Neuronal stem cell (in vitro differentiated cells): ENCODE measurements at regions not wholly inside any gene's neighbourhood (a gene's known extent, or its start where the extent isn't known, plus 50 kb on each side); places are given as distances from the start of the nearest gene placed in this dataset.

Source experiments
- DNase-seq: peaks from one replicate; pipeline ENCODE4 v3.0.0-alpha.2; 2013; ENCODE audit warnings: low spot score
- H2AFZ ChIP-seq: one replicate; pipeline ENCODE4 v1.6.1; 2013; ENCODE audit warnings: mild to moderate bottlenecking, low read length, inconsistent platforms
- H2AK5ac ChIP-seq: 2 replicates; pipeline ENCODE4 v1.6.1; 2013; ENCODE audit warnings: low read depth, mild to moderate bottlenecking, inconsistent platforms, low read length, moderate library complexity, mixed read lengths
- H2BK120ac ChIP-seq: 2 replicates; pipeline ENCODE4 v1.6.1; 2013; ENCODE audit warnings: low read depth, mild to moderate bottlenecking, inconsistent platforms, low read length, moderate library complexity, mixed read lengths
- H2BK12ac ChIP-seq: one replicate; pipeline ENCODE4 v1.6.1; 2013; ENCODE audit warnings: low read length, inconsistent platforms
- H2BK15ac ChIP-seq: 2 replicates; pipeline ENCODE4 v1.6.1; 2013; ENCODE audit warnings: mild to moderate bottlenecking, low read length, inconsistent platforms, mixed read lengths
- H2BK5ac ChIP-seq: one replicate; pipeline ENCODE4 v1.6.1; 2013; ENCODE audit warnings: inconsistent platforms, mild to moderate bottlenecking, low read length, moderate library complexity
- H3K14ac ChIP-seq: one replicate; pipeline ENCODE4 v1.6.1; 2013; ENCODE audit warnings: low read length, inconsistent platforms
- H3K18ac ChIP-seq: 2 replicates; pipeline ENCODE4 v1.6.1; 2013; ENCODE audit warnings: low read length, inconsistent platforms
- H3K23ac ChIP-seq: 2 replicates; pipeline ENCODE4 v1.6.1; 2013; ENCODE audit warnings: low read depth, mild to moderate bottlenecking, mixed read lengths, low read length, inconsistent platforms; ENCODE audit not compliant: poor library complexity
- H3K27ac ChIP-seq: replicated peaks from 3 replicates; pipeline ENCODE4 v1.5.1; 2013; ENCODE audit warnings: low read length, inconsistent platforms
- H3K27me3 ChIP-seq, 3 experiments: 2 replicates each; pipeline ENCODE4 v1.6.1; 2013; ENCODE audit warnings: low read length in 3 of 3, mild to moderate bottlenecking in 2 of 3, inconsistent platforms in 1 of 3, low read depth in 1 of 3, mixed read lengths in 1 of 3, moderate library complexity in 1 of 3; ENCODE audit not compliant: control insufficient read depth in 3 of 3, insufficient read depth in 3 of 3
- H3K36me3 ChIP-seq, 2 donors: replicated peaks in 1 of 2; 2 replicates each; pipeline ENCODE4 v1.6.1; 2013; ENCODE audit warnings: low read length in 2 of 2; ENCODE audit not compliant: control insufficient read depth in 2 of 2, insufficient read depth in 2 of 2
- H3K4ac ChIP-seq: 2 replicates; pipeline ENCODE4 v1.6.1; 2013; ENCODE audit warnings: inconsistent platforms, mild to moderate bottlenecking, low read length, moderate library complexity
- H3K4me1 ChIP-seq, 2 donors: 1 replicate in 1 of 2; 2 replicates in 1 of 2; pipeline ENCODE4 v1.6.1; 2013; ENCODE audit warnings: low read length in 2 of 2, low read depth in 1 of 2; ENCODE audit not compliant: control insufficient read depth in 2 of 2, insufficient read depth in 1 of 2
- H3K4me2 ChIP-seq: one replicate; pipeline ENCODE4 v1.6.1; 2013; ENCODE audit warnings: mild to moderate bottlenecking, low read length, inconsistent platforms; ENCODE audit not compliant: insufficient read depth, poor library complexity, severe bottlenecking
- H3K4me3 ChIP-seq, 2 donors: 2 replicates each; pipeline ENCODE4 v1.5.1; 2013; ENCODE audit warnings: low read length in 2 of 2, mild to moderate bottlenecking in 2 of 2, inconsistent platforms in 1 of 2, moderate library complexity in 1 of 2
- H3K79me1 ChIP-seq: one replicate; pipeline ENCODE4 v1.6.1; 2013; ENCODE audit warnings: low read depth, mild to moderate bottlenecking, inconsistent platforms, low read length, moderate library complexity
- H3K9ac ChIP-seq: one replicate; pipeline ENCODE4 v1.6.1; 2013; ENCODE audit warnings: mild to moderate bottlenecking, low read depth, low read length, inconsistent platforms; ENCODE audit not compliant: poor library complexity
- H3K9me3 ChIP-seq, 2 donors: replicated peaks in 1 of 2; 2 replicates each; pipeline versions ENCODE3 to v1.6.1; 2013; ENCODE audit warnings: low read length in 2 of 2, mild to moderate bottlenecking in 2 of 2, inconsistent platforms in 1 of 2, low read depth in 1 of 2, mixed read lengths in 1 of 2, moderate library complexity in 1 of 2; ENCODE audit not compliant: control insufficient read depth in 2 of 2, insufficient read depth in 1 of 2
- H4K8ac ChIP-seq: one replicate; pipeline ENCODE4 v1.6.1; 2013; ENCODE audit warnings: low read depth, mild to moderate bottlenecking, inconsistent platforms, low read length, moderate library complexity
- H4K91ac ChIP-seq: one replicate; pipeline ENCODE4 v1.6.1; 2013; ENCODE audit warnings: low read length, low read depth, mild to moderate bottlenecking, inconsistent platforms; ENCODE audit not compliant: poor library complexity
- WGBS, 2 donors: extraction: QIAGEN DNeasy Blood & Tissue Kit; methylation state at CpG; one replicate each; pipeline ENCODE4 v1.1.7; 2013; ENCODE audit warnings: missing lambda C conversion rate in 2 of 2, mixed read lengths in 1 of 2; ENCODE audit not compliant: insufficient read length in 2 of 2, insufficient replicate concordance in 1 of 2; ENCODE audit errors: extremely low coverage in 2 of 2; 5-methylcytosine and 5-hydroxymethylcytosine counted together

- Histone ChIP-seq H2AFZ (no peak overlapping the region), H3K4me2 (no peak overlapping the region), H3K4ac (no peak overlapping the region), H3K4me3 (no peak overlapping the region), H3K9me3 (peaks cover 0 to 2% of the 10 kb centered on the region in 2 donors), H2BK12ac (no peak overlapping the region), H2BK120ac (no peak overlapping the region), H3K36me3 (no peaks in the 10 kb centered on the region), H3K9ac (no peak overlapping the region), H2AK5ac (no peak overlapping the region), H3K79me1 (no peaks in the 10 kb centered on the region), H3K18ac (no peak overlapping the region), H3K4me1 (peaks cover 0 to 1% of the 10 kb centered on the region in 2 donors), H3K27ac (no peak overlapping the region), H2BK5ac (no peak overlapping the region), H3K23ac (no peak overlapping the region), H4K8ac (no peak overlapping the region), H2BK15ac (no peak overlapping the region), H4K91ac (no peak overlapping the region), H3K27me3 (no peaks in the 10 kb centered on the region), H3K14ac (no peak overlapping the region)
- peak; percentile 40 for DNase-seq
- WGBS, 2 donors = no CpG with 5 or more reads among the region's 4 CpGs
These were observed 392.6 kb upstream of the NAALADL2 start for GRCh38 chr3:174466471-174467054.

GRCh38 chr3:174477491-174477890 is 381.6 kb upstream of the NAALADL2 start:
- H3K27ac ChIP-seq = no peak overlapping the region
- no peaks in the 10 kb centered on the region for H3K27me3 ChIP-seq
- no peak overlapping the region for H2BK120ac ChIP-seq
- H3K36me3 ChIP-seq = no peaks in the 10 kb centered on the region
- H2AFZ ChIP-seq = no peak overlapping the region
- no peak overlapping the region for H3K4me3 ChIP-seq
- no peak overlapping the region for H3K23ac ChIP-seq
- H3K79me1 ChIP-seq = no peaks in the 10 kb centered on the region
- no peak overlapping the region for H3K14ac ChIP-seq
- H2BK5ac ChIP-seq = no peak overlapping the region
- no peak overlapping the region for H4K91ac ChIP-seq
- H3K4me1 ChIP-seq = no peaks in the 10 kb centered on the region
- no peak overlapping the region for H3K4ac ChIP-seq
- no CpG with 5 or more reads among the region's 1 CpG for WGBS, 2 donors
- H3K9me3 ChIP-seq = no peaks in the 10 kb centered on the region
- no peak overlapping the region for H3K18ac ChIP-seq
- no peak overlapping the region for H3K9ac ChIP-seq
- H2BK12ac ChIP-seq = no peak overlapping the region
- H2BK15ac ChIP-seq = no peak overlapping the region
- no peak overlapping the region for H2AK5ac ChIP-seq
- no peak overlapping the region for H3K4me2 ChIP-seq
- H4K8ac ChIP-seq = no peak overlapping the region
- DNase-seq = no peak

- H3K27me3 ChIP-seq = no peaks in the 10 kb centered on the region
- H3K36me3 ChIP-seq = no peaks in the 10 kb centered on the region
- no peak overlapping the region for H4K8ac ChIP-seq
- no peak overlapping the region for H3K4ac ChIP-seq
- H3K4me2 ChIP-seq = no peak overlapping the region
- no peak overlapping the region for H3K18ac ChIP-seq
- no peaks in the 10 kb centered on the region for H3K9me3 ChIP-seq
- no peak overlapping the region for H2BK120ac ChIP-seq
- no peak overlapping the region for H3K4me3 ChIP-seq
- no peak overlapping the region for H3K9ac ChIP-seq
- H3K79me1 ChIP-seq = no peaks in the 10 kb centered on the region
- H3K4me1 ChIP-seq = no peaks in the 10 kb centered on the region
- no peak overlapping the region for H2AK5ac ChIP-seq
- no peak overlapping the region for H2BK5ac ChIP-seq
- H3K23ac ChIP-seq = no peak overlapping the region
- H3K14ac ChIP-seq = no peak overlapping the region
- H2BK15ac ChIP-seq = no peak overlapping the region
- no peak overlapping the region for H4K91ac ChIP-seq
- H2BK12ac ChIP-seq = no peak overlapping the region
- no peak overlapping the region for H3K27ac ChIP-seq
- no CpG with 5 or more reads among the region's 2 CpGs for WGBS, 2 donors
- no peak for DNase-seq
- no peak overlapping the region for H2AFZ ChIP-seq
These were observed 378.4 kb upstream of the NAALADL2 start for GRCh38 chr3:174480767-174481166.

GRCh38 chr3:174482541-174482940 is 376.6 kb upstream of the NAALADL2 start:
- H3K36me3 ChIP-seq = no peaks in the 10 kb centered on the region
- H3K4ac ChIP-seq = no peak overlapping the region
- no CpG with 5 or more reads among the region's 1 CpG for WGBS, 2 donors
- H3K27ac ChIP-seq = no peak overlapping the region
- H2BK15ac ChIP-seq = no peak overlapping the region
- H3K4me2 ChIP-seq = no peak overlapping the region
- H3K4me1 ChIP-seq = no peaks in the 10 kb centered on the region
- no peak overlapping the region for H3K9ac ChIP-seq
- H3K27me3 ChIP-seq = no peaks in the 10 kb centered on the region
- no peak overlapping the region for H2BK5ac ChIP-seq
- H3K9me3 ChIP-seq = no peaks in the 10 kb centered on the region
- H3K79me1 ChIP-seq = no peaks in the 10 kb centered on the region
- no peak overlapping the region for H4K91ac ChIP-seq
- no peak overlapping the region for H3K18ac ChIP-seq
- H3K4me3 ChIP-seq = no peak overlapping the region
- no peak overlapping the region for H2BK120ac ChIP-seq
- H3K23ac ChIP-seq = no peak overlapping the region
- H2AFZ ChIP-seq = no peak overlapping the region
- H2AK5ac ChIP-seq = no peak overlapping the region
- no peak overlapping the region for H4K8ac ChIP-seq
- no peak for DNase-seq
- H2BK12ac ChIP-seq = no peak overlapping the region
- H3K14ac ChIP-seq = no peak overlapping the region
